Peyer's patch (tissue), 4 donors: ENCODE measurements at regions not wholly inside any gene's neighbourhood (a gene's known extent, or its start where the extent isn't known, plus 50 kb on each side); places are given as distances from the start of the nearest gene placed in this dataset.
"Not testable (repeated sequence)": the region's sequence is repeated elsewhere in the genome, so short reads cannot be mapped to it uniquely, and the experiment has no call there.

Source experiments
- DNase-seq, 3 donors: peaks; one replicate each; pipeline ENCODE4 v3.0.0-alpha.2; 2017 to 2019
- H3K27ac ChIP-seq, 4 donors: fragments of 200-600 bp; sonication (generic); one replicate each; pipeline ENCODE4 v1.5.1; 2016 to 2019
- H3K27me3 ChIP-seq, 2 donors: fragments of 200-600 bp; sonication (generic); one replicate each; pipeline ENCODE4 v1.5.1; 2019
- H3K36me3 ChIP-seq, 3 donors: fragments of 200-600 bp; sonication (generic); one replicate each; pipeline ENCODE4 v1.5.1; 2016 to 2019
- H3K4me1 ChIP-seq, 4 donors: fragments of 200-600 bp; sonication (generic); one replicate each; pipeline ENCODE4 v1.5.1; 2016 to 2019
- H3K4me3 ChIP-seq, 4 donors: fragments of 200-600 bp; sonication (generic); 1 replicate in 3 of 4; 2 replicates in 1 of 4; pipeline ENCODE4 v1.5.1; 2016 to 2019; ENCODE audit warnings: mild to moderate bottlenecking in 1 of 4
- H3K9me3 ChIP-seq, 4 donors: fragments of 200-600 bp; sonication (generic); one replicate each; pipeline ENCODE4 v1.5.1; 2016 to 2019; ENCODE audit warnings: mild to moderate bottlenecking in 1 of 4
- CTCF ChIP-seq, 6 experiments: fragments of 450-650 bp in 4 of 6; fragments of 200-600 bp in 2 of 6; sonication (generic) in 1 of 6; IDR thresholded peaks; one replicate each; pipeline ENCODE4 v1.5.1; 2017 to 2019; ENCODE audit warnings: antibody characterized with exemption in 6 of 6, mild to moderate bottlenecking in 3 of 6, moderate library complexity in 1 of 6
- POLR2A ChIP-seq, 2 donors: fragments of 450-650 bp; IDR thresholded peaks; one replicate each; pipeline ENCODE4 v1.5.1; 2017; ENCODE audit warnings: antibody characterized with exemption in 2 of 2, mild to moderate bottlenecking in 2 of 2, moderate library complexity in 2 of 2

GRCh38 chr3:23720059-23720458 is 85.7 kb upstream of the UBE2E1 start:
- H3K36me3 ChIP-seq: no peaks in the 10 kb centered on the region
- no peak for TF ChIP-seq POLR2A (IDR thresholded peaks at IDR 0.05)
- no peaks in the 10 kb centered on the region for H3K27me3 ChIP-seq
- DNase-seq: no peak
- H3K4me1 ChIP-seq: no peaks in the 10 kb centered on the region
- no peak overlapping the region for H3K27ac ChIP-seq
- no peaks in the 10 kb centered on the region for H3K9me3 ChIP-seq
- no peak overlapping the region for H3K4me3 ChIP-seq

GRCh38 chr3:23720885-23721284 is 84.9 kb upstream of the UBE2E1 start:
- H3K9me3 ChIP-seq: no peaks in the 10 kb centered on the region
- DNase-seq: no peak
- no peaks in the 10 kb centered on the region for H3K27me3 ChIP-seq
- no peaks in the 10 kb centered on the region for H3K4me1 ChIP-seq
- no peak overlapping the region for H3K27ac ChIP-seq
- TF ChIP-seq CTCF (IDR thresholded peaks at IDR 0.05) (no peak), POLR2A (IDR thresholded peaks at IDR 0.05) (no peak)
- H3K36me3 ChIP-seq: no peaks in the 10 kb centered on the region
- H3K4me3 ChIP-seq: no peak overlapping the region

GRCh38 chr3:23723141-23723540 is 82.6 kb upstream of the UBE2E1 start:
- no peak for TF ChIP-seq CTCF (IDR thresholded peaks at IDR 0.05)
- TF ChIP-seq POLR2A (IDR thresholded peaks at IDR 0.05): no peak
- no peak overlapping the region for H3K4me3 ChIP-seq
- no peak for DNase-seq
- H3K36me3 ChIP-seq: no peaks in the 10 kb centered on the region
- no peaks in the 10 kb centered on the region for H3K4me1 ChIP-seq
- no peaks in the 10 kb centered on the region for H3K9me3 ChIP-seq
- H3K27me3 ChIP-seq: no peaks in the 10 kb centered on the region
- no peak overlapping the region for H3K27ac ChIP-seq

- Histone ChIP-seq H3K9me3 (no peaks in the 10 kb centered on the region), H3K36me3 (no peaks in the 10 kb centered on the region), H3K4me1 (no peaks in the 10 kb centered on the region), H3K27me3 (no peaks in the 10 kb centered on the region), H3K4me3 (no peak overlapping the region), H3K27ac (no peak overlapping the region)
- no peak for DNase-seq
- TF ChIP-seq POLR2A (IDR thresholded peaks at IDR 0.05) (no peak), CTCF (IDR thresholded peaks at IDR 0.05) (no peak)
These were observed 81.8 kb upstream of the UBE2E1 start for GRCh38 chr3:23723930-23724329.

- no peaks in the 10 kb centered on the region for H3K9me3 ChIP-seq
- no peak for TF ChIP-seq CTCF (IDR thresholded peaks at IDR 0.05)
- TF ChIP-seq POLR2A (IDR thresholded peaks at IDR 0.05): no peak
- no peak overlapping the region for H3K27ac ChIP-seq
- no peaks in the 10 kb centered on the region for H3K4me1 ChIP-seq
- no peak overlapping the region for H3K4me3 ChIP-seq
- no peaks in the 10 kb centered on the region for H3K36me3 ChIP-seq
- H3K27me3 ChIP-seq: no peaks in the 10 kb centered on the region
- no peak for DNase-seq
These were observed 78.8 kb upstream of the UBE2E1 start for GRCh38 chr3:23726811-23727548.

GRCh38 chr3:23728601-23729117 is 77.1 kb upstream of the UBE2E1 start:
- Histone ChIP-seq H3K4me1 (no peaks in the 10 kb centered on the region), H3K27ac (no peak overlapping the region), H3K4me3 (no peak overlapping the region), H3K9me3 (no peaks in the 10 kb centered on the region), H3K36me3 (no peaks in the 10 kb centered on the region), H3K27me3 (no peaks in the 10 kb centered on the region)
- no peak for DNase-seq
- TF ChIP-seq POLR2A (IDR thresholded peaks at IDR 0.05): no peak
- TF ChIP-seq CTCF (IDR thresholded peaks at IDR 0.05): no peak

GRCh38 chr3:23729362-23729761 is 76.4 kb upstream of the UBE2E1 start:
- not testable (repeated sequence) for DNase-seq, H3K4me3 ChIP-seq

More at GRCh38 chr3:23729362-23729761, 76.4 kb upstream of the UBE2E1 start:
- H3K27ac ChIP-seq, H3K27me3 ChIP-seq, H3K9me3 ChIP-seq, H3K36me3 ChIP-seq, H3K4me1 ChIP-seq: not testable (repeated sequence)
